NCI-H1105 (cell line): ENCODE measurements at regions not wholly inside any gene's neighbourhood (a gene's known extent, or its start where the extent isn't known, plus 50 kb on each side); places are given as distances from the start of the nearest gene placed in this dataset.

Source experiments
- DNase-seq: peaks from one replicate; lab custom pipeline; 2025; lab: John Stamatoyannopoulos, UW

- DNase-seq: no peak
Observed at GRCh38 chr3:9301091-9301490, 51.6 kb upstream of the SRGAP3 start.

DNA sequence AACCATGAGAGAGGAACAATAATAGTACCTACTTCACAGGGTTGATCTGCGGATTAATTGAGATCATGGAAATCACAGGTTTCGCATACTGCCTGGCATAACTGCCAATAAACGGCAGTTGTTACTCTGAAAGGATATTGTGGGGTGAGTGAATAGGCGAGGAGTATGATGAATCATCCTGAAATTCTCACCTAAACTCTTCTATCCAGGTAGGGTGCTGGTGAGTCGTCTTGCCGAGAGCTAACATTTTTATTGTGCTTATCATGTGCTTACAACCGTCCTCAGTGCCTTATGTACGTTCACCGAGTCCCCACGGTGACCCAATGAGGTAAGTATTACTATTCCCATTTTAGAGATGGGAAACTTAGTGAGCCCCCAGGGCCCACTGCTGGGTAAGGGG lies 52.4 kb upstream of the SRGAP3 start:
- no peak for DNase-seq

DNA sequence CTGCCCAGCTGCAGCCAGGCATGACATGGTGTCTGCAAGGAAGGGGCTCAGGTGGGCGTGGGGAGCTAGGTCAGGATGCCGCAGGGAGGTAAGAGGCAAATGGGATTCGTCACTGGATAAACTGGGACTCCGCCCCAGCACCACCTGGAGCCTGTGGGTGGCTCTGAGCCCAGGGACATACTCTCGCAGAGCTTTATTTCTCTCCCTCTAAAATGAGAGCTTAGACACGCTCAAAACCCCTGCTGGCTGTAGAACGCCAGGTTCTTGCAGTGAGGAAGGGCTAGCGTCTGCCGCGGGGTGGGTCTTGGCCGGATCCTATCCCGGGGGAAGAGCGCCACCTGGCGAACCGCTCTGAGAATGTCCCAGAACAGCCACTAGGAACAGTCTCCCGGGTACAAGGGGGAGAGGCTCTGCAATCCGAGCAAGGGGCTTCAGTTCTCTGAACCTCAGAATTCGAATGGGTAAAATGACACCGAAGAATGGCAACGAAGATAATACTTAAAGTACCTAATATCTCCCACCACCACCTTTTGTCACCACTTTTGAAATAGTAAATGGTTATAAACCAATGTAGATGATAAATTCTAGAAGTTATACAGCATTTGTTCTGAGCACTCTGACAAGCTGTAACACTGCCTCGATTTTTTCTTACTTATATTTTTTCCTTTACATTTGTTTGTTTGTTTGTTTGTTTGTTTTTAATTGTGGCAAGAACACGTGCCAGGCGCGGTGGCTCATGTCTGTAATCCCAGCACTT lies 53.2 kb upstream of the SRGAP3 start:
- DNase-seq: peak; percentile 51

DNA sequence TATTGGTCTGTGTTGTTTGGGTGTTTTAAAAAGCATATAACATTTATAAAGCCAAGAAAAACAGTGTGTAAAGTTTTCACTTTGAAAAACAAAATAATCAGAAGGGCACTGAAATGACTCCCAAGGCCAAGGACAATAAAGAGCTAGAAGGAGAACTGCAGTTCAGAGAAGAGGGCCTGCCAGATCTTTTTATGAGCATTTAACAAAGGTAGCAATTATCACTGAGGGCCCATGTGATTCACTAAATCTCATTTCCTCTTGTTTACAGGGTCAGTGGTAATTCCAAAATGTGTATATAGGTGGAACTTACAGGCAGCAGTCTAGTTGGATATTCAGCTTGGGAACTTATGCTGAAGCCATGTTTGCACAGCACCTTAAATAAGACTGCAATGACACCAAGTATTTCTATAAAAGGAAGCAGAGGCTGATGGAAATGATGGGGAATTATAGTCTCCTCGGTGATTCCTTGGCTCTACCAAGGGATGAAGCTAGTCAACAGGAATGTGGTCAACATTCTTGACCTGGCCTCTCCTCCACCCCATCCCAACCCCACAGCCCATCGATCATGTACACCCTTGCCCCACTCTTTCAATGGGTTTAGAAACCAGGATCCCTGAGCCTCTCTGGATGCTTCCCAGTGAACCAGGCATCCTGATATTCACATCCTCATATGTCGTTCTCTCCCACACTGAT lies 54.4 kb upstream of the THUMPD3 start:
- no peak for DNase-seq

- no peak for DNase-seq
Observed at GRCh38 chr3:9310043-9310442, 52.8 kb upstream of the THUMPD3 start.

DNA sequence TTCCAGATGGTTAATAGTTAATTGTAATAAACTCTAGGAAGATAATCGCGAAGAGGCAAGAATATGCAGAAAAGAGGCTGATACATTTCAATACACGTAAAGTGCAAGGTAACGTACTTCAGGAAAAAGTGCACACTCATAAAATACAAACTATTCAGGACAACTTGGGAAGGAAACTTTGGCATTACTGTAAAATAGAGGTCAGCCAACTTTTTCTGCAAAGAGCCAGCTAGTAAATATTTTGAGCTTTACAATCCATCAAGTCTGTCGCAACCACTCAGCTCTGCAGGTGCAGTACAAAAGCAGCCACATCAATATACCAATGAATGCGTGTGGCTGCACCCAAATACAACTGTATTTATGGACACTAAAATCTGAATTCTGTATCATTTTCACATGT lies 51.6 kb upstream of the THUMPD3 start:
- DNase-seq: no peak
